K562 (cell line): ENCODE measurements at regions not wholly inside any gene's neighbourhood (a gene's known extent, or its start where the extent isn't known, plus 50 kb on each side); places are given as distances from the start of the nearest gene placed in this dataset.

Source experiments
- NR2F6 ChIP-seq: fragments of 450-650 bp; formaldehyde crosslinking; IDR thresholded peaks from 2 replicates; pipeline ENCODE4 v1.4.0; 2020; ENCODE audit warnings: mild to moderate bottlenecking
- ZBTB7A ChIP-seq: IDR thresholded peaks from 2 replicates; pipeline ENCODE4 v1.6.1; 2011; ENCODE audit warnings: low read depth, mild to moderate bottlenecking, low read length, moderate library complexity, borderline replicate concordance; ENCODE audit not compliant: control insufficient read depth

DNA sequence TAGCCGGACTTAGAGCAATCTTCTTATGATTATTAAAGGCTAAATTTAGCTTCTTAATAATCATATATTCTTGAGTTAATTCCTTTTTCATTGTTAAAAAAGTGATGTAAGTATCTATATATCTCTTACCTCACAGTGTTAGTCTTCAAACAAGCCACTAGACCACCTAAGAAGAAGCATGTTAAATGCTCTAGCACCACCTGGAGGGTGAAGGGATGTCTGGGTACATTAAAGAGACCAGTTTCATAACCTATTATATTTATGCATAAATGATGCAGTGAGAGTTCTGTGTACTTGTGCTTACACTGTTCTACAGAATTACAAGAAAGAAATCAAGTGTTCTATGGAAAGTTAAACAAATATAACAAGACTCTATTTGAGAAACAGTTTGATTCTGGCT lies 55.9 kb upstream of the SLCO6A1 start:
- TF ChIP-seq NR2F6 (no peak), ZBTB7A (no peak)
